Breast epithelium (tissue), 4 donors: ENCODE measurements at regions not wholly inside any gene's neighbourhood (a gene's known extent, or its start where the extent isn't known, plus 50 kb on each side); places are given as distances from the start of the nearest gene placed in this dataset.

Source experiments
- DNase-seq, 2 donors: peaks; one replicate each; pipeline ENCODE4 v3.0.0-alpha.2; 2019; ENCODE audit warnings: low spot score in 2 of 2
- H3K27ac ChIP-seq, 2 donors: fragments of 200-600 bp; sonication (generic) in 1 of 2; one replicate each; pipeline ENCODE4 v1.5.1; 2016 to 2019; ENCODE audit warnings: mild to moderate bottlenecking in 1 of 2
- H3K27me3 ChIP-seq, 2 donors: fragments of 200-600 bp; sonication (generic) in 1 of 2; one replicate each; pipeline versions ENCODE4 v1.5.1 to v1.6.0; 2017 to 2019; ENCODE audit warnings: control low read depth in 1 of 2, mild to moderate bottlenecking in 1 of 2
- H3K36me3 ChIP-seq: fragments of 200-600 bp; one replicate; pipeline ENCODE4 v1.5.1; 2019
- H3K4me1 ChIP-seq, 2 donors: fragments of 200-600 bp; sonication (generic); one replicate each; pipeline ENCODE4 v1.5.1; 2016 to 2019; ENCODE audit warnings: control low read depth in 1 of 2
- H3K4me3 ChIP-seq, 3 donors: fragments of 200-600 bp; sonication (generic); 1 replicate in 2 of 3; 2 replicates in 1 of 3; pipeline ENCODE4 v1.5.1; 2016 to 2019; ENCODE audit warnings: mild to moderate bottlenecking in 3 of 3, moderate library complexity in 2 of 3
- H3K9me3 ChIP-seq, 2 donors: fragments of 200-600 bp; sonication (generic) in 1 of 2; one replicate each; pipeline ENCODE4 v1.5.1; 2016 to 2019; ENCODE audit warnings: control low read depth in 1 of 2
- POLR2A ChIP-seq: fragments of 450-650 bp; IDR thresholded peaks from one replicate; pipeline ENCODE4 v1.6.1; 2016; ENCODE audit warnings: antibody characterized with exemption, mild to moderate bottlenecking, moderate library complexity
- POLR2AphosphoS5 ChIP-seq, 3 donors: sonication (generic); formaldehyde crosslinking; IDR thresholded peaks; one replicate each; pipeline ENCODE4 v1.6.1; 2017; ENCODE audit warnings: antibody characterized with exemption in 3 of 3
- intact Hi-C: fragments of 100-400 bp; cut with DNase I; formaldehyde crosslinking; loops from one replicate; pipeline ENCODE4 v1.15.1; 2023; ENCODE audit warnings: low total_unique reads
- TF ChIP-seq, protein P1 (sequence below), 3 donors: fragments of 450-650 bp; IDR thresholded peaks; one replicate each; pipeline ENCODE4 v1.5.1; 2016 to 2017; ENCODE audit warnings: antibody characterized with exemption in 3 of 3, mild to moderate bottlenecking in 3 of 3, moderate library complexity in 3 of 3

DNA sequence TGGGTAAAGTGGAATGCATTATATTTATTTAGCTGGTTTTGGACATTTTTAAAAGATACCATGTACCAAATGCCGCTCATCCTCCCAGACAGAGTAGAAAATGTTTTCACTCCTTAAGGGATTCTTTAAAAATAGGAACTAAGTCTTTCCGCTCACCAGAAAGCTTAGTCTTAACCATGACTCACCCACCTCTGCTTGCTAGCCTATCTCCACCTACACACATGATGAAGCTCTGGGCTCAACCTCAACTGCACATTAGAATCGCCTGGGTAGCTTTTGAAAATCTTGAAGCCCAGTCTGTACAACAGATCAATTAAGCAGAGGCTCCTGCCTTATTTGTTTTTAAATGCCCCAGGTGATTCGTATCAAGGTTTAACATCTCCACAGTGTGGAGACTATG is 260.5 kb downstream of the NEDD1 start:
- no peak overlapping the region for H3K4me3 ChIP-seq
- H3K4me1 ChIP-seq: no peaks in the 10 kb centered on the region
- DNase-seq: no peak
- H3K36me3 ChIP-seq: no peaks in the 10 kb centered on the region
- TF ChIP-seq, protein P1, sequence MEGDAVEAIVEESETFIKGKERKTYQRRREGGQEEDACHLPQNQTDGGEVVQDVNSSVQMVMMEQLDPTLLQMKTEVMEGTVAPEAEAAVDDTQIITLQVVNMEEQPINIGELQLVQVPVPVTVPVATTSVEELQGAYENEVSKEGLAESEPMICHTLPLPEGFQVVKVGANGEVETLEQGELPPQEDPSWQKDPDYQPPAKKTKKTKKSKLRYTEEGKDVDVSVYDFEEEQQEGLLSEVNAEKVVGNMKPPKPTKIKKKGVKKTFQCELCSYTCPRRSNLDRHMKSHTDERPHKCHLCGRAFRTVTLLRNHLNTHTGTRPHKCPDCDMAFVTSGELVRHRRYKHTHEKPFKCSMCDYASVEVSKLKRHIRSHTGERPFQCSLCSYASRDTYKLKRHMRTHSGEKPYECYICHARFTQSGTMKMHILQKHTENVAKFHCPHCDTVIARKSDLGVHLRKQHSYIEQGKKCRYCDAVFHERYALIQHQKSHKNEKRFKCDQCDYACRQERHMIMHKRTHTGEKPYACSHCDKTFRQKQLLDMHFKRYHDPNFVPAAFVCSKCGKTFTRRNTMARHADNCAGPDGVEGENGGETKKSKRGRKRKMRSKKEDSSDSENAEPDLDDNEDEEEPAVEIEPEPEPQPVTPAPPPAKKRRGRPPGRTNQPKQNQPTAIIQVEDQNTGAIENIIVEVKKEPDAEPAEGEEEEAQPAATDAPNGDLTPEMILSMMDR (IDR thresholded peaks at IDR 0.05): no peak
- no peak for TF ChIP-seq POLR2AphosphoS5 (IDR thresholded peaks at IDR 0.05)
- TF ChIP-seq POLR2A: no peak
- intact Hi-C loops: loop anchor here (10.0 kb wide), 1 partner anchor 733 kb away; no protein-coding TSS in a partner anchor
- no peak overlapping the region for H3K27ac ChIP-seq
- H3K27me3 ChIP-seq: no peaks in the 10 kb centered on the region
- no peaks in the 10 kb centered on the region for H3K9me3 ChIP-seq

- no peaks in the 10 kb centered on the region for H3K27me3 ChIP-seq
- H3K4me1 ChIP-seq: no peaks in the 10 kb centered on the region
- H3K4me3 ChIP-seq: no peak overlapping the region
- intact Hi-C loops: loop anchor here (10.0 kb wide), 1 partner anchor 734 kb away; no protein-coding TSS in a partner anchor
- no peaks in the 10 kb centered on the region for H3K9me3 ChIP-seq
- no peaks in the 10 kb centered on the region for H3K36me3 ChIP-seq
- no peak for TF ChIP-seq POLR2AphosphoS5 (IDR thresholded peaks at IDR 0.05)
- TF ChIP-seq POLR2A: no peak
- TF ChIP-seq, protein P1 (IDR thresholded peaks at IDR 0.05): no peak
- H3K27ac ChIP-seq: no peak overlapping the region
- no peak for DNase-seq
Measured at GRCh38 chr12:97168804-97169203, 261.7 kb downstream of the NEDD1 start.

- intact Hi-C loops: loop anchor here (10.0 kb wide), 1 partner anchor 735 kb away; no protein-coding TSS in a partner anchor
Measured at GRCh38 chr12:97169889-97170567, 263.0 kb downstream of the NEDD1 start.

DNA sequence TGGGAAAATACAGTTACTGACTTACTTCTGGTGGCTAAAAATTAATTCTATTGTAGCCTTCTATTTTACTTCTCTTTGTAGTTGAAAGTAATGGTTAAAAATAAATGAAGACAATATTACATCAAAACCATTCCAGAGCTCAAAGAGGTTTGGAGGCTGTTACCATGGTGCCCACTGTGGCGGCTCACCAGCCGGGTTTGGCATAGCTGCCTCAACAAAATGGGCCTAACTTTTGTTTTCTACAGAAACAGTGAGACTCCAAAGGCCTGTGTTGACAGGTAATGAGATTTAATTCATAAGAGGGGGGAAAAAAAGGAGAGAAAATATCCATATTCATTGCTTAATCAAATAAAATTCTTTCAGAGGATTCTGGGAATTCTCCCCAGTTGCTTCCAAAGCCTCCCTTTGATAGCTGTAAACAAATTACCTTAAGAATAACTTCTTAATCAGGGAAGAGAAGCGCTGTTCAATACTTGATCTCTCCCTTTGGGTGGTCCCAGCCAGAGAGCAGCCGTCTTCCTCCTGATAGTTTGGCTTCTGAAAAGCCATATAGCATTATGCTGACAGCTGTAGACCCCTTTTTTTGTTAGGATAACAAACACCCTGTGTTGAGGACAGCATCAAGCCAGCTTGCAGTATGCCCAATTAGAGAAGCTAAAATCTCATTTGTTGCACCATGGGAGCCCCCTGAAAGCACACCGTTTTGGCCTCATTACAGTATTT is 266.8 kb downstream of the NEDD1 start:
- intact Hi-C loops: no loop called here
- Histone ChIP-seq H3K27me3 (no peaks in the 10 kb centered on the region), H3K4me3 (no peak overlapping the region), H3K4me1 (no peaks in the 10 kb centered on the region), H3K9me3 (no peaks in the 10 kb centered on the region), H3K36me3 (no peaks in the 10 kb centered on the region), H3K27ac (no peak overlapping the region)
- TF ChIP-seq POLR2A (no peak), POLR2AphosphoS5 (IDR thresholded peaks at IDR 0.05) (no peak)
- TF ChIP-seq, protein P1 (IDR thresholded peaks at IDR 0.05): no peak
- no peak for DNase-seq

More at GRCh38 chr12:97169889-97170567, 263.0 kb downstream of the NEDD1 start:
- no peaks in the 10 kb centered on the region for H3K27me3 ChIP-seq
- H3K4me3 ChIP-seq: no peak overlapping the region
- H3K4me1 ChIP-seq: no peaks in the 10 kb centered on the region
- no peaks in the 10 kb centered on the region for H3K36me3 ChIP-seq
- H3K9me3 ChIP-seq: no peaks in the 10 kb centered on the region
- no peak overlapping the region for H3K27ac ChIP-seq
- TF ChIP-seq POLR2AphosphoS5 (IDR thresholded peaks at IDR 0.05) (no peak), POLR2A (no peak)
- TF ChIP-seq, protein P1 (IDR thresholded peaks at IDR 0.05): no peak
- DNase-seq: no peak

DNA sequence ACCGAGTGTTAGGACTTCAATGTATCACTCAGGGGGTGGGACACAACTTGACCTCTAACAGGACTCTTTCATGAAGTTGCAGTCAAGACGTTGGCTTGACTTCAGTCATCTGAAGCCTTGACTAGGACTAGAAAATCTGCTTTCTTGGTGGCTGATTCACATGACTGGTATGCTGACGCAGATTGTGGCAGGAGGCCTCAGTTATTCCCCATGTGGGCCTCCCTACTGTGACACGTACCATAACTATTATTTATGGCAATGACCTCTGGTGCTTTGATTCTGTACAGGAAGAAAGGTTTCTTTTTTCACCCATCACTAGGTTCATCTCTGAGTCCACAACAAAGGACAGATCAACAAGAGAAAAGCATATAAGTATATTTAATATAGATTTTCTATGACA is 270.4 kb downstream of the NEDD1 start:
- no peak for DNase-seq
- Histone ChIP-seq H3K9me3 (no peaks in the 10 kb centered on the region), H3K27me3 (no peaks in the 10 kb centered on the region), H3K4me1 (no peaks in the 10 kb centered on the region), H3K36me3 (no peaks in the 10 kb centered on the region), H3K4me3 (no peak overlapping the region), H3K27ac (no peak overlapping the region)
- intact Hi-C loops: no loop called here
- TF ChIP-seq POLR2A: no peak
- TF ChIP-seq POLR2AphosphoS5 (IDR thresholded peaks at IDR 0.05): no peak
- TF ChIP-seq, protein P1 (IDR thresholded peaks at IDR 0.05): no peak
